HepG2 (cell line): ENCODE measurements at regions not wholly inside any gene's neighbourhood (a gene's known extent, or its start where the extent isn't known, plus 50 kb on each side); places are given as distances from the start of the nearest gene placed in this dataset.

ENCODE experiments used
- ATAC-seq: fragments of 200-7000 bp; cut with Tn5 transposase; 3 replicates; pipeline ENCODE4 v1.9.1; 2020; ENCODE audit warnings: mild to moderate bottlenecking, moderate library complexity
- BruUV-seq: library from RNA; stranded (reverse); fragments of 400-500 nt; replicated peaks from 2 replicates; lab custom pipeline; 2021; lab: Mats Ljungman, UMichigan
- CTCF ChIA-PET: fragments of 300-600 bp; formaldehyde crosslinking; extraction: SDS; loops from one replicate; lab custom pipeline; 2021; ENCODE audit warnings: low total read pairs, inconsistent platforms, low intra/inter-chr PET ratio; lab: Yijun Ruan, JAX
- POLR2A ChIA-PET: fragments of 350-600 bp; sonication (Branson Sonifier 250); formaldehyde crosslinking; loops from one replicate; lab custom pipeline; 2020; ENCODE audit warnings: antibody characterized with exemption, inconsistent platforms; lab: Yijun Ruan, JAX
- DNase-seq: peaks from one replicate; pipeline ENCODE4 v3.0.0-alpha.2; 2015; ENCODE audit warnings: low spot score
- FAIRE-seq: peaks from 3 replicates; lab custom pipeline; 2011; peaks lifted over from hg19 to GRCh38; lab: Jason Lieb, UNC
- H2AFZ ChIP-seq: one replicate; pipeline ENCODE4 v1.6.1; 2011; ENCODE audit warnings: low read length, inconsistent platforms
- H3K27ac ChIP-seq: fragments of 300-600 bp; 3 replicates; pipeline ENCODE4 v1.8.0; 2011; ENCODE audit warnings: mixed run types, mild to moderate bottlenecking, mixed read lengths, low read length, inconsistent platforms; ENCODE audit not compliant: insufficient read depth; ENCODE audit errors: extremely low read length
- H3K27me3 ChIP-seq, 2 experiments: fragments of 200-600 bp in 1 of 2; 2 replicates in 1 of 2; 3 replicates in 1 of 2; pipeline versions ENCODE4 v1.6.0 to v1.8.0; 2011; ENCODE audit warnings: low read length in 2 of 2, mild to moderate bottlenecking in 2 of 2, moderate library complexity in 2 of 2, inconsistent platforms in 1 of 2; ENCODE audit not compliant: insufficient read depth in 2 of 2, control insufficient read depth in 1 of 2
- H3K36me3 ChIP-seq, 2 experiments: fragments of 200-600 bp in 1 of 2; replicated peaks in 1 of 2; 2 replicates in 1 of 2; 3 replicates in 1 of 2; pipeline versions ENCODE4 v1.5.1 to v1.8.0; 2011; ENCODE audit warnings: low read length in 2 of 2, inconsistent platforms in 1 of 2; ENCODE audit not compliant: insufficient read depth in 2 of 2, control insufficient read depth in 1 of 2
- H3K4me1 ChIP-seq: 2 replicates; pipeline ENCODE4 v1.5.1; 2012; ENCODE audit warnings: low read length, inconsistent platforms; ENCODE audit not compliant: insufficient read depth
- H3K4me2 ChIP-seq: 2 replicates; pipeline ENCODE4 v1.6.0; 2011; ENCODE audit warnings: low read depth, low read length, inconsistent platforms
- H3K4me3 ChIP-seq, 3 experiments: fragments of 200-600 bp in 1 of 3; sonication (generic), shearing (Covaris generic) in 1 of 3; replicated peaks in 1 of 3; 2 replicates each; pipeline ENCODE4 v1.5.1; 2011 to 2016; ENCODE audit warnings: low read length in 3 of 3, inconsistent platforms in 2 of 3, low read depth in 2 of 3, mild to moderate bottlenecking in 2 of 3, control low read depth in 1 of 3, mixed read lengths in 1 of 3; ENCODE audit not compliant: insufficient read depth in 1 of 3
- H3K79me2 ChIP-seq: one replicate; pipeline ENCODE4 v1.6.1; 2011; ENCODE audit warnings: low read length, inconsistent platforms; ENCODE audit not compliant: insufficient read depth
- H3K9ac ChIP-seq: 2 replicates; pipeline ENCODE4 v1.6.0; 2011; ENCODE audit warnings: mild to moderate bottlenecking, low read depth, low read length, inconsistent platforms; ENCODE audit not compliant: insufficient read depth
- H3K9me3 ChIP-seq: 2 replicates; pipeline ENCODE4 v1.5.1; 2012; ENCODE audit warnings: mild to moderate bottlenecking, low read length
- H4K20me1 ChIP-seq: 2 replicates; pipeline ENCODE4 v1.6.0; 2011; ENCODE audit warnings: inconsistent platforms, mild to moderate bottlenecking, low read length, moderate library complexity; ENCODE audit not compliant: insufficient read depth
- SMARCC2 ChIP-seq: fragments of 450-650 bp; IDR thresholded peaks from 2 replicates; pipeline ENCODE4 v1.6.1; 2017; ENCODE audit warnings: antibody characterized with exemption, mild to moderate bottlenecking
- TCF12 ChIP-seq, 2 experiments: fragments of 450-650 bp in 1 of 2; sonication (generic) in 1 of 2; formaldehyde crosslinking in 1 of 2; IDR thresholded peaks; 2 replicates each; pipeline versions ENCODE4 v1.6.1 to v1.8.0; 2017 to 2022; ENCODE audit warnings: antibody characterized with exemption in 1 of 2, mild to moderate bottlenecking in 1 of 2, missing genetic modification reagents in 1 of 2, moderate library complexity in 1 of 2
- WGBS: methylation state at CpG from one replicate; pipeline ENCODE4 v1.1.6; 2017; ENCODE audit warnings: low lambda C conversion rate; 5-methylcytosine and 5-hydroxymethylcytosine counted together
- in situ Hi-C: cut with HindIII; loops from 2 replicates; pipeline ENCODE4 v1.10.0; 2017; ENCODE audit warnings: low pct_unique_long_range_greater_than_20kb; ENCODE audit not compliant: extremely low pct_ligation_motif_present
- intact Hi-C: fragments of 100-400 bp; cut with micrococcal nuclease; formaldehyde crosslinking; loops from one replicate; pipeline ENCODE4 v1.10.0; 2022; ENCODE audit not compliant: unreplicated experiment
- TF ChIP-seq, protein P1 (sequence below): sonication (generic); formaldehyde crosslinking; IDR thresholded peaks from 2 replicates; pipeline ENCODE4 v1.8.1; 2023; ENCODE audit warnings: mild to moderate bottlenecking, missing genetic modification reagents
- TF ChIP-seq, protein P2 (sequence below): sonication (generic); formaldehyde crosslinking; IDR thresholded peaks from 2 replicates; pipeline ENCODE4 v1.8.1; 2022; ENCODE audit warnings: mild to moderate bottlenecking, missing genetic modification reagents
- TF ChIP-seq, protein P3 (sequence below): sonication (generic); formaldehyde crosslinking; IDR thresholded peaks from 2 replicates; pipeline ENCODE4 v1.4.0; 2020; ENCODE audit warnings: mild to moderate bottlenecking, missing genetic modification reagents, borderline replicate concordance
- TF ChIP-seq, protein P4 (sequence below): sonication (generic); formaldehyde crosslinking; IDR thresholded peaks from 2 replicates; pipeline ENCODE4 v1.5.0; 2020; ENCODE audit warnings: mild to moderate bottlenecking, missing genetic modification reagents, moderate library complexity
- TF ChIP-seq, protein P5 (sequence below): sonication (generic); formaldehyde crosslinking; IDR thresholded peaks from 2 replicates; pipeline ENCODE4 v1.5.1; 2020; ENCODE audit warnings: mild to moderate bottlenecking, missing genetic modification reagents, borderline replicate concordance
- TF ChIP-seq, protein P6 (sequence below): sonication (generic); formaldehyde crosslinking; IDR thresholded peaks from 2 replicates; pipeline ENCODE4 v1.4.0; 2020; ENCODE audit warnings: mild to moderate bottlenecking, missing genetic modification reagents

DNA sequence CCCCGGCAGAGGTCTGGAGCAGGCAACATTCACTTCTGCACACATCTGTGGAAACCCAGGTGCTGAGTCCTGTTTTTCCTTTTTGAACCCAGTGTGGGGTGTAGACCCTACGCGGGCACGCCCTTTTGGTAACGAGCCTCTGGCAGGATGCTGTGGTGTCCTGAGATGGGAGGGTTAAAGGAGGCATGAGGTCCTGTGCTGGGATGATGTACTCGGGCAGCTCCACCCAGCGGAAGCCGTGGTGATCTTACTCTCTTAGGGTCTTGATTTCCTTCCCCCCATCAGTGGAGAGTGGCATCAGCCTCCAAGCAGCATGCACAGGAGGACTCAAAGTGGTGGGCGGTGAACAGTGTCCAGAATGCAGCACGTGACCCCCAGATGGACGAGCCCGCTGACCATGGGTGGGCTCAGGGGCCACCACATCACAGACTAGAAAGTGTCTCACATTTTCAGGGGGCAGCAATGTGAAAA lies 148.6 kb downstream of the DNAJB6 start:
- Histone ChIP-seq H3K4me3 (no peak overlapping the region), H3K9ac (no peak overlapping the region), H3K27me3 (peaks cover 6 to 40% of the 10 kb centered on the region in 2 experiments; a peak in 4 of 5 replicates), H3K36me3 (no peaks in the 10 kb centered on the region), H3K4me1 (no peaks in the 10 kb centered on the region), H2AFZ (no peak overlapping the region), H3K4me2 (no peak overlapping the region), H3K9me3 (no peaks in the 10 kb centered on the region), H4K20me1 (no peaks in the 10 kb centered on the region), H3K27ac (no peak overlapping the region), H3K79me2 (no peaks in the 10 kb centered on the region)
- ATAC-seq (peak; percentile 27; the same call in 2 of the 3 replicates), DNase-seq (no peak), FAIRE-seq (no peak)
- WGBS, result 32% methylated on average over 8 of the region's 12 CpGs
- TF ChIP-seq, protein P1, sequence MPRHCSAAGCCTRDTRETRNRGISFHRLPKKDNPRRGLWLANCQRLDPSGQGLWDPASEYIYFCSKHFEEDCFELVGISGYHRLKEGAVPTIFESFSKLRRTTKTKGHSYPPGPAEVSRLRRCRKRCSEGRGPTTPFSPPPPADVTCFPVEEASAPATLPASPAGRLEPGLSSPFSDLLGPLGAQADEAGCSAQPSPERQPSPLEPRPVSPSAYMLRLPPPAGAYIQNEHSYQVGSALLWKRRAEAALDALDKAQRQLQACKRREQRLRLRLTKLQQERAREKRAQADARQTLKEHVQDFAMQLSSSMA (CRISPR knock-in tag), result no peak
- TF ChIP-seq, protein P2, sequence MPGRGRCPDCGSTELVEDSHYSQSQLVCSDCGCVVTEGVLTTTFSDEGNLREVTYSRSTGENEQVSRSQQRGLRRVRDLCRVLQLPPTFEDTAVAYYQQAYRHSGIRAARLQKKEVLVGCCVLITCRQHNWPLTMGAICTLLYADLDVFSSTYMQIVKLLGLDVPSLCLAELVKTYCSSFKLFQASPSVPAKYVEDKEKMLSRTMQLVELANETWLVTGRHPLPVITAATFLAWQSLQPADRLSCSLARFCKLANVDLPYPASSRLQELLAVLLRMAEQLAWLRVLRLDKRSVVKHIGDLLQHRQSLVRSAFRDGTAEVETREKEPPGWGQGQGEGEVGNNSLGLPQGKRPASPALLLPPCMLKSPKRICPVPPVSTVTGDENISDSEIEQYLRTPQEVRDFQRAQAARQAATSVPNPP (CRISPR knock-in tag), result no peak
- TF ChIP-seq TCF12 (IDR thresholded peaks at IDR 0.05), result no peak
- TF ChIP-seq TCF12 (CRISPR knock-in tag; IDR thresholded peaks at IDR 0.05), result no peak
- TF ChIP-seq, protein P3, sequence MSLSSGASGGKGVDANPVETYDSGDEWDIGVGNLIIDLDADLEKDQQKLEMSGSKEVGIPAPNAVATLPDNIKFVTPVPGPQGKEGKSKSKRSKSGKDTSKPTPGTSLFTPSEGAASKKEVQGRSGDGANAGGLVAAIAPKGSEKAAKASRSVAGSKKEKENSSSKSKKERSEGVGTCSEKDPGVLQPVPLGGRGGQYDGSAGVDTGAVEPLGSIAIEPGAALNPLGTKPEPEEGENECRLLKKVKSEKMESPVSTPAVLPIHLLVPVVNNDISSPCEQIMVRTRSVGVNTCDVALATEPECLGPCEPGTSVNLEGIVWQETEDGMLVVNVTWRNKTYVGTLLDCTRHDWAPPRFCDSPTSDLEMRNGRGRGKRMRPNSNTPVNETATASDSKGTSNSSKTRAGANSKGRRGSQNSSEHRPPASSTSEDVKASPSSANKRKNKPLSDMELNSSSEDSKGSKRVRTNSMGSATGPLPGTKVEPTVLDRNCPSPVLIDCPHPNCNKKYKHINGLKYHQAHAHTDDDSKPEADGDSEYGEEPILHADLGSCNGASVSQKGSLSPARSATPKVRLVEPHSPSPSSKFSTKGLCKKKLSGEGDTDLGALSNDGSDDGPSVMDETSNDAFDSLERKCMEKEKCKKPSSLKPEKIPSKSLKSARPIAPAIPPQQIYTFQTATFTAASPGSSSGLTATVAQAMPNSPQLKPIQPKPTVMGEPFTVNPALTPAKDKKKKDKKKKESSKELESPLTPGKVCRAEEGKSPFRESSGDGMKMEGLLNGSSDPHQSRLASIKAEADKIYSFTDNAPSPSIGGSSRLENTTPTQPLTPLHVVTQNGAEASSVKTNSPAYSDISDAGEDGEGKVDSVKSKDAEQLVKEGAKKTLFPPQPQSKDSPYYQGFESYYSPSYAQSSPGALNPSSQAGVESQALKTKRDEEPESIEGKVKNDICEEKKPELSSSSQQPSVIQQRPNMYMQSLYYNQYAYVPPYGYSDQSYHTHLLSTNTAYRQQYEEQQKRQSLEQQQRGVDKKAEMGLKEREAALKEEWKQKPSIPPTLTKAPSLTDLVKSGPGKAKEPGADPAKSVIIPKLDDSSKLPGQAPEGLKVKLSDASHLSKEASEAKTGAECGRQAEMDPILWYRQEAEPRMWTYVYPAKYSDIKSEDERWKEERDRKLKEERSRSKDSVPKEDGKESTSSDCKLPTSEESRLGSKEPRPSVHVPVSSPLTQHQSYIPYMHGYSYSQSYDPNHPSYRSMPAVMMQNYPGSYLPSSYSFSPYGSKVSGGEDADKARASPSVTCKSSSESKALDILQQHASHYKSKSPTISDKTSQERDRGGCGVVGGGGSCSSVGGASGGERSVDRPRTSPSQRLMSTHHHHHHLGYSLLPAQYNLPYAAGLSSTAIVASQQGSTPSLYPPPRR (CRISPR knock-in tag), result no peak
- TF ChIP-seq, protein P4, sequence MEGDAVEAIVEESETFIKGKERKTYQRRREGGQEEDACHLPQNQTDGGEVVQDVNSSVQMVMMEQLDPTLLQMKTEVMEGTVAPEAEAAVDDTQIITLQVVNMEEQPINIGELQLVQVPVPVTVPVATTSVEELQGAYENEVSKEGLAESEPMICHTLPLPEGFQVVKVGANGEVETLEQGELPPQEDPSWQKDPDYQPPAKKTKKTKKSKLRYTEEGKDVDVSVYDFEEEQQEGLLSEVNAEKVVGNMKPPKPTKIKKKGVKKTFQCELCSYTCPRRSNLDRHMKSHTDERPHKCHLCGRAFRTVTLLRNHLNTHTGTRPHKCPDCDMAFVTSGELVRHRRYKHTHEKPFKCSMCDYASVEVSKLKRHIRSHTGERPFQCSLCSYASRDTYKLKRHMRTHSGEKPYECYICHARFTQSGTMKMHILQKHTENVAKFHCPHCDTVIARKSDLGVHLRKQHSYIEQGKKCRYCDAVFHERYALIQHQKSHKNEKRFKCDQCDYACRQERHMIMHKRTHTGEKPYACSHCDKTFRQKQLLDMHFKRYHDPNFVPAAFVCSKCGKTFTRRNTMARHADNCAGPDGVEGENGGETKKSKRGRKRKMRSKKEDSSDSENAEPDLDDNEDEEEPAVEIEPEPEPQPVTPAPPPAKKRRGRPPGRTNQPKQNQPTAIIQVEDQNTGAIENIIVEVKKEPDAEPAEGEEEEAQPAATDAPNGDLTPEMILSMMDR (CRISPR knock-in tag), result peak; percentile 19; the same call in 1 of the 2 replicates
- TF ChIP-seq SMARCC2, result no peak
- TF ChIP-seq, protein P5, sequence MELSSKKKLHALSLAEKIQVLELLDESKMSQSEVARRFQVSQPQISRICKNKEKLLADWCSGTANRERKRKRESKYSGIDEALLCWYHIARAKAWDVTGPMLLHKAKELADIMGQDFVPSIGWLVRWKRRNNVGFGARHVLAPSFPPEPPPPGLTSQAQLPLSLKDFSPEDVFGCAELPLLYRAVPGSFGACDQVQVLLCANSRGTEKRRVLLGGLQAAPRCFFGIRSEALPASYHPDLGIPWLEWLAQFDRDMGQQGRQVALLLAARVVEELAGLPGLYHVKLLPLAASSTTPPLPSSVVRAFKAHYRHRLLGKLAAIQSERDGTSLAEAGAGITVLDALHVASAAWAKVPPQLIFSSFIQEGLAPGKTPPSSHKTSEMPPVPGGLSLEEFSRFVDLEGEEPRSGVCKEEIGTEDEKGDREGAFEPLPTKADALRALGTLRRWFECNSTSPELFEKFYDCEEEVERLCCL (CRISPR knock-in tag), result no peak
- TF ChIP-seq, protein P6, sequence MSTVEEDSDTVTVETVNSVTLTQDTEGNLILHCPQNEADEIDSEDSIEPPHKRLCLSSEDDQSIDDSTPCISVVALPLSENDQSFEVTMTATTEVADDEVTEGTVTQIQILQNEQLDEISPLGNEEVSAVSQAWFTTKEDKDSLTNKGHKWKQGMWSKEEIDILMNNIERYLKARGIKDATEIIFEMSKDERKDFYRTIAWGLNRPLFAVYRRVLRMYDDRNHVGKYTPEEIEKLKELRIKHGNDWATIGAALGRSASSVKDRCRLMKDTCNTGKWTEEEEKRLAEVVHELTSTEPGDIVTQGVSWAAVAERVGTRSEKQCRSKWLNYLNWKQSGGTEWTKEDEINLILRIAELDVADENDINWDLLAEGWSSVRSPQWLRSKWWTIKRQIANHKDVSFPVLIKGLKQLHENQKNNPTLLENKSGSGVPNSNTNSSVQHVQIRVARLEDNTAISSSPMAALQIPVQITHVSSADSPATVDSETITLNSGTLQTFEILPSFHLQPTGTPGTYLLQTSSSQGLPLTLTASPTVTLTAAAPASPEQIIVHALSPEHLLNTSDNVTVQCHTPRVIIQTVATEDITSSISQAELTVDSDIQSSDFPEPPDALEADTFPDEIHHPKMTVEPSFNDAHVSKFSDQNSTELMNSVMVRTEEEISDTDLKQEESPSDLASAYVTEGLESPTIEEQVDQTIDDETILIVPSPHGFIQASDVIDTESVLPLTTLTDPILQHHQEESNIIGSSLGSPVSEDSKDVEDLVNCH (CRISPR knock-in tag), result no peak
- ChIA-PET CTCF (no interaction called here), POLR2A (no interaction called here)
- BruUV-seq, result no TSS peak
- in situ Hi-C loops, result no loop called here
- intact Hi-C loops, result no loop called here
